ENCODE measurements at regions not wholly inside any gene's neighbourhood (a gene's known extent, or its start where the extent isn't known, plus 50 kb on each side); places are given as distances from the start of the nearest gene placed in this dataset.

GRCh38 chr9:69975681-69976080 is 68.0 kb upstream of the MAMDC2 start:
- H3K27ac ChIP-seq (replicated peaks in 1 of 4), result no peak overlapping the region
- no peaks in the 10 kb centered on the region for H3K9me3 ChIP-seq
- WGBS, result 89% methylated on average over 4 of the region's 4 CpGs
- intact Hi-C loops (cut with DNase I), result loop anchor here (10.0 kb wide), 1 partner anchor 629 kb away; no protein-coding TSS in a partner anchor
- H3K27me3 ChIP-seq, result no peaks in the 10 kb centered on the region
- H3K4me1 ChIP-seq, result peaks cover 0 to 31% (median 13%) of the 10 kb centered on the region in 4 donors
- no peak for TF ChIP-seq POLR2AphosphoS5 (IDR thresholded peaks at IDR 0.05)
- no peak for TF ChIP-seq EP300 (IDR thresholded peaks at IDR 0.05)
- TF ChIP-seq CTCF (IDR thresholded peaks at IDR 0.05), result no peak
- TF ChIP-seq POLR2A (IDR thresholded peaks at IDR 0.05; ENCODE audit: low read depth), result no peak
- H3K36me3 ChIP-seq, result no peaks in the 10 kb centered on the region
- no peak for DNase-seq (ENCODE audit: extremely low spot score)
- H3K4me3 ChIP-seq, result no peak overlapping the region

GRCh38 chr9:69976152-69976551 is 67.5 kb upstream of the MAMDC2 start:
- H3K9me3 ChIP-seq, result no peaks in the 10 kb centered on the region
- WGBS, result 55% methylated on average over 4 of the region's 4 CpGs
- intact Hi-C loops (cut with DNase I), result loop anchor here (10.0 kb wide), 1 partner anchor 629 kb away; no protein-coding TSS in a partner anchor
- no peak for DNase-seq (ENCODE audit: extremely low spot score)
- no peaks in the 10 kb centered on the region for H3K27me3 ChIP-seq
- no peak overlapping the region for H3K4me3 ChIP-seq
- peaks cover 0 to 31% (median 13%) of the 10 kb centered on the region in 4 donors for H3K4me1 ChIP-seq
- H3K27ac ChIP-seq (replicated peaks in 1 of 4), result no peak overlapping the region
- TF ChIP-seq POLR2A (IDR thresholded peaks at IDR 0.05; ENCODE audit: low read depth) (no peak), EP300 (IDR thresholded peaks at IDR 0.05) (no peak), CTCF (IDR thresholded peaks at IDR 0.05) (no peak), POLR2AphosphoS5 (IDR thresholded peaks at IDR 0.05) (no peak)
- no peaks in the 10 kb centered on the region for H3K36me3 ChIP-seq

- H3K36me3 ChIP-seq, result no peaks in the 10 kb centered on the region
- WGBS, result 91% methylated on average over 2 of the region's 2 CpGs
- no peak overlapping the region for H3K27ac ChIP-seq (replicated peaks in 1 of 4)
- H3K4me3 ChIP-seq, result no peak overlapping the region
- H3K9me3 ChIP-seq, result no peaks in the 10 kb centered on the region
- peaks cover 0 to 12% (median 0%) of the 10 kb centered on the region in 4 donors for H3K4me1 ChIP-seq
- no peak for DNase-seq (ENCODE audit: extremely low spot score)
- TF ChIP-seq CTCF (IDR thresholded peaks at IDR 0.05) (no peak), POLR2A (IDR thresholded peaks at IDR 0.05; ENCODE audit: low read depth) (no peak), EP300 (IDR thresholded peaks at IDR 0.05) (no peak), POLR2AphosphoS5 (IDR thresholded peaks at IDR 0.05) (no peak)
- H3K27me3 ChIP-seq, result no peaks in the 10 kb centered on the region
- intact Hi-C loops (cut with DNase I), result loop anchor here (10.0 kb wide), 1 partner anchor 275 kb away; the partner anchor contains the start of gene SMC5
Measured at GRCh38 chr9:69980041-69980440, 63.6 kb upstream of the MAMDC2 start.

GRCh38 chr9:69980591-69980990 is 63.1 kb upstream of the MAMDC2 start:
- intact Hi-C loops (cut with DNase I), result loop anchor here (10.0 kb wide), 1 partner anchor 274 kb away; the partner anchor contains the start of gene SMC5
- H3K9me3 ChIP-seq, result no peaks in the 10 kb centered on the region
- peaks cover 0 to 12% (median 0%) of the 10 kb centered on the region in 4 donors for H3K4me1 ChIP-seq
- no peaks in the 10 kb centered on the region for H3K27me3 ChIP-seq
- H3K36me3 ChIP-seq, result no peaks in the 10 kb centered on the region
- H3K27ac ChIP-seq (replicated peaks in 1 of 4), result no peak overlapping the region
- TF ChIP-seq POLR2AphosphoS5 (IDR thresholded peaks at IDR 0.05) (no peak), CTCF (IDR thresholded peaks at IDR 0.05) (no peak), EP300 (IDR thresholded peaks at IDR 0.05) (no peak), POLR2A (IDR thresholded peaks at IDR 0.05; ENCODE audit: low read depth) (no peak)
- H3K4me3 ChIP-seq, result no peak overlapping the region
- 84% methylated on average over 6 of the region's 6 CpGs for WGBS
- no peak for DNase-seq (ENCODE audit: extremely low spot score)
